ENCODE measurements at regions not wholly inside any gene's neighbourhood (a gene's known extent, or its start where the extent isn't known, plus 50 kb on each side); places are given as distances from the start of the nearest gene placed in this dataset.

DNA sequence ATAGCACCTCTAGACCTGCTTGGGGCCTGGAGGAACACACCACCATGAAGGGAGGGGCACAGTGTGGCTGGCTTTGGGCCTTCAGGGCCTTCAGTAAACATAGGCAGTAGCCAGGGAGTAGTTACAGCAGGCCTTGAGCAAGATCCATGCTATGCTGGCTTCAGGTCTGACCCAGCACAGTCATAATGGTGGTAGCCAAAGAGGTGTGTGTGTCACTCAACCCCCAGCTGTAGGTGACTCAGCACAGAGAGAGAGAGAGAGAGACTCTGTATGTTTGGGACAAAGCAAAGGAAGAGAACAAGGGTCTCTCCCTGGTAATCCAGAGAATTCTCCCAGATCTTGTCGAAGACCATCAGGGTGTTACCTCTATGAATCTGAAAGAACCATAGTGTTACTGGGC is 250.5 kb upstream of the PKN2 start:
- peaks cover 5% of the 10 kb centered on the region for H3K9me3 Mint-ChIP-seq (ENCODE audit: unreplicated experiment)
- no peaks in the 10 kb centered on the region for H3K27me3 Mint-ChIP-seq (ENCODE audit: low read depth, unreplicated experiment)
- DNase-seq (ENCODE audit: low read depth) (peak; percentile 10), FAIRE-seq (no peak)
- Histone ChIP-seq H3K36me3 (ENCODE audit: insufficient read depth, low read length) (no peaks in the 10 kb centered on the region), H3K4me3 (ENCODE audit: insufficient read depth, low read depth, low read length) (no peak overlapping the region), H2AFZ (ENCODE audit: low read depth, low read length) (no peak overlapping the region), H3K4me1 (ENCODE audit: insufficient read depth, low read length) (no peaks in the 10 kb centered on the region), H3K9me3 (ENCODE audit: insufficient read depth, low read depth, low read length) (no peaks in the 10 kb centered on the region), H3K4me2 (ENCODE audit: low read length) (no peak overlapping the region), H4K20me1 (ENCODE audit: insufficient read depth, low read length) (no peaks in the 10 kb centered on the region), H3K27ac (ENCODE audit: low read depth, low read length) (no peak overlapping the region), H3K27me3 (ENCODE audit: insufficient read depth, low read length) (no peaks in the 10 kb centered on the region), H3K79me2 (ENCODE audit: insufficient read depth, low read length) (no peaks in the 10 kb centered on the region), H3K9ac (ENCODE audit: low read length) (no peak overlapping the region)
- H3K4me3 Mint-ChIP-seq (ENCODE audit: unreplicated experiment), result no peak overlapping the region
- H3K36me3 Mint-ChIP-seq (ENCODE audit: low read depth, unreplicated experiment), result no peaks in the 10 kb centered on the region
- no peak for TF ChIP-seq EZH2 (IDR thresholded peaks at IDR 0.05; ENCODE audit: insufficient read depth, low read length)
- TF ChIP-seq, protein P1, sequence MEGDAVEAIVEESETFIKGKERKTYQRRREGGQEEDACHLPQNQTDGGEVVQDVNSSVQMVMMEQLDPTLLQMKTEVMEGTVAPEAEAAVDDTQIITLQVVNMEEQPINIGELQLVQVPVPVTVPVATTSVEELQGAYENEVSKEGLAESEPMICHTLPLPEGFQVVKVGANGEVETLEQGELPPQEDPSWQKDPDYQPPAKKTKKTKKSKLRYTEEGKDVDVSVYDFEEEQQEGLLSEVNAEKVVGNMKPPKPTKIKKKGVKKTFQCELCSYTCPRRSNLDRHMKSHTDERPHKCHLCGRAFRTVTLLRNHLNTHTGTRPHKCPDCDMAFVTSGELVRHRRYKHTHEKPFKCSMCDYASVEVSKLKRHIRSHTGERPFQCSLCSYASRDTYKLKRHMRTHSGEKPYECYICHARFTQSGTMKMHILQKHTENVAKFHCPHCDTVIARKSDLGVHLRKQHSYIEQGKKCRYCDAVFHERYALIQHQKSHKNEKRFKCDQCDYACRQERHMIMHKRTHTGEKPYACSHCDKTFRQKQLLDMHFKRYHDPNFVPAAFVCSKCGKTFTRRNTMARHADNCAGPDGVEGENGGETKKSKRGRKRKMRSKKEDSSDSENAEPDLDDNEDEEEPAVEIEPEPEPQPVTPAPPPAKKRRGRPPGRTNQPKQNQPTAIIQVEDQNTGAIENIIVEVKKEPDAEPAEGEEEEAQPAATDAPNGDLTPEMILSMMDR (IDR thresholded peaks at IDR 0.05; ENCODE audit: insufficient read depth, low read depth, low read length), result no peak
- H3K27ac Mint-ChIP-seq (ENCODE audit: unreplicated experiment), result no peak overlapping the region
- H3K4me1 Mint-ChIP-seq (ENCODE audit: low read depth, unreplicated experiment), result no peaks in the 10 kb centered on the region

DNA sequence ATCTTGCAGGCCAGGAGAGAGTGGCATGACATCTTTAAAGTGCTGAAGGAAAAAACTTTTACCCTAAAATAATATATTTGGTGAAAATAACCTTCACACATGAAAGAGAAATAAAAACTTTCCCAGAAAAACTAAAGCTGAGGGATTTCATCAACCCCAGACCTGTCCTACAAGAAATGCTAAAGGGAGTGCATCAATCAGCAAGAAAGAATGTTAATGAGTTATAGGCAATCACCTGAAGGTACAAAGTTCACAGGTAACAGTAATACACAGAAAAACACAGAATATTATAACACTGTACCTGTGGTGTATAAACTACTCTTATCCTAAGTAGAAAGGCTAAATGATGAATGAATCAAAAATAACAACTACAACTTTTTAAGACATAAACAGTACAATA is 249.2 kb upstream of the PKN2 start:
- H3K9me3 Mint-ChIP-seq (ENCODE audit: unreplicated experiment), result peaks cover 5% of the 10 kb centered on the region
- H3K4me1 Mint-ChIP-seq (ENCODE audit: low read depth, unreplicated experiment), result no peaks in the 10 kb centered on the region
- no peak overlapping the region for H3K4me3 Mint-ChIP-seq (ENCODE audit: unreplicated experiment)
- Histone ChIP-seq H3K79me2 (ENCODE audit: insufficient read depth, low read length) (no peaks in the 10 kb centered on the region), H2AFZ (ENCODE audit: low read depth, low read length) (no peak overlapping the region), H3K4me2 (ENCODE audit: low read length) (no peak overlapping the region), H3K9me3 (ENCODE audit: insufficient read depth, low read depth, low read length) (no peaks in the 10 kb centered on the region), H3K36me3 (ENCODE audit: insufficient read depth, low read length) (no peaks in the 10 kb centered on the region), H3K4me1 (ENCODE audit: insufficient read depth, low read length) (no peaks in the 10 kb centered on the region), H3K27me3 (ENCODE audit: insufficient read depth, low read length) (no peaks in the 10 kb centered on the region), H3K9ac (ENCODE audit: low read length) (no peak overlapping the region), H4K20me1 (ENCODE audit: insufficient read depth, low read length) (no peaks in the 10 kb centered on the region), H3K4me3 (ENCODE audit: insufficient read depth, low read depth, low read length) (no peak overlapping the region), H3K27ac (ENCODE audit: low read depth, low read length) (no peak overlapping the region)
- FAIRE-seq (no peak), DNase-seq (ENCODE audit: low read depth) (no peak)
- H3K27me3 Mint-ChIP-seq (ENCODE audit: low read depth, unreplicated experiment), result no peaks in the 10 kb centered on the region
- TF ChIP-seq EZH2 (IDR thresholded peaks at IDR 0.05; ENCODE audit: insufficient read depth, low read length), result no peak
- TF ChIP-seq, protein P1 (IDR thresholded peaks at IDR 0.05; ENCODE audit: insufficient read depth, low read depth, low read length), result no peak
- no peak overlapping the region for H3K27ac Mint-ChIP-seq (ENCODE audit: unreplicated experiment)
- no peaks in the 10 kb centered on the region for H3K36me3 Mint-ChIP-seq (ENCODE audit: low read depth, unreplicated experiment)

DNA sequence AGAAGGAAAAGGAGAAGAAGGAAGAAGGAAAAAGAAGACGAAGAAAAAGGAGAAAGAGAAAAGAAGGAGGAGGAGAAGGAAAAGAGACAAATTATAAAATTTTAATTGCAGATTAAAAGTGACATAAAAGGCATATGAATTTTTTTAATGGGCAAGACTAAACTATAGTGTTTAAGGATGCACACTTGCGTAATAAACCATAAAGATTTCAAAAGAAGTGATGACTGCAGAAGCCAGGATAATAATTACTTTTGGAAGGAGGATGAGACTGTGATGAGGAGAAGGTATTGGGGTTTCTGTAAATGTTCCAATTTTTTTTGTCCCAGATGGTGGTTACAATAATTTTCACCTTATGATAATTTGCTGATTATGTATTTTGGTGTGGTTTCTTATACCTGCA is 243.1 kb upstream of the PKN2 start:
- Mint-ChIP-seq H3K4me3 (ENCODE audit: unreplicated experiment) (no peak overlapping the region), H3K36me3 (ENCODE audit: low read depth, unreplicated experiment) (no peaks in the 10 kb centered on the region), H3K4me1 (ENCODE audit: low read depth, unreplicated experiment) (no peaks in the 10 kb centered on the region), H3K27ac (ENCODE audit: unreplicated experiment) (no peak overlapping the region), H3K27me3 (ENCODE audit: low read depth, unreplicated experiment) (no peaks in the 10 kb centered on the region), H3K9me3 (ENCODE audit: unreplicated experiment) (no peaks in the 10 kb centered on the region)
- Histone ChIP-seq H3K4me3 (ENCODE audit: insufficient read depth, low read depth, low read length) (no peak overlapping the region), H3K9ac (ENCODE audit: low read length) (no peak overlapping the region), H3K27ac (ENCODE audit: low read depth, low read length) (no peak overlapping the region), H3K4me2 (ENCODE audit: low read length) (no peak overlapping the region), H3K4me1 (ENCODE audit: insufficient read depth, low read length) (no peaks in the 10 kb centered on the region), H3K9me3 (ENCODE audit: insufficient read depth, low read depth, low read length) (no peaks in the 10 kb centered on the region), H3K79me2 (ENCODE audit: insufficient read depth, low read length) (no peaks in the 10 kb centered on the region), H3K27me3 (ENCODE audit: insufficient read depth, low read length) (no peaks in the 10 kb centered on the region), H2AFZ (ENCODE audit: low read depth, low read length) (no peak overlapping the region), H4K20me1 (ENCODE audit: insufficient read depth, low read length) (no peaks in the 10 kb centered on the region), H3K36me3 (ENCODE audit: insufficient read depth, low read length) (no peaks in the 10 kb centered on the region)
- FAIRE-seq, result no peak
- TF ChIP-seq, protein P1 (IDR thresholded peaks at IDR 0.05; ENCODE audit: insufficient read depth, low read depth, low read length), result no peak
- no peak for TF ChIP-seq EZH2 (IDR thresholded peaks at IDR 0.05; ENCODE audit: insufficient read depth, low read length)
- DNase-seq (ENCODE audit: low read depth), result no peak
